RCC 7860 (cell line): ENCODE measurements at regions not wholly inside any gene's neighbourhood (a gene's known extent, or its start where the extent isn't known, plus 50 kb on each side); places are given as distances from the start of the nearest gene placed in this dataset.
"Not testable (repeated sequence)": the region's sequence is repeated elsewhere in the genome, so short reads cannot be mapped to it uniquely, and the experiment has no call there.

Experiments
- DNase-seq: peaks from one replicate; pipeline ENCODE4 v3.0.0-alpha.2; 2015; ENCODE audit warnings: low spot score
- FAIRE-seq: peaks from 2 replicates; lab custom pipeline; 2012; peaks lifted over from hg19 to GRCh38; lab: Jason Lieb, UNC

- FAIRE-seq (no peak), DNase-seq (no peak)
Measured at GRCh38 chr7:32659853-32660252, 164.6 kb downstream of the AVL9 start.

DNA sequence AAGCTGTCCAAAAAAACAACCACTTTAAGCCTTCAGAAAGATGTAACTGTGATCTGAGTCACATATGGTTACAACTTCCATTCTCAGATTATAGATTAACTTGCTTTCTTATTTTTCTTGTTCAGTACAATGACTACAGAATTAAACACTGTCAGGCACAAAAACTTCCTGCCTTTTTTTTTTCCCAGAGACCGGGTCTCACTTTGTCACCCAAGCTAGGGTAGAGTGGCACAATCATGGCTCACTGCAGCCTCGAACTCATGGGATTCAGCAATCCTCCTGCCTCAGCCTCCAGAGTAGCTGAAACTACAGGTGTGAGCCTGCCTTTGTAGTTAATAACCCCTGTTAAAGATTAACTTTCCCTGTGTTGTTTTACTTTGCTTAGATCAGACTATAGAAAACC is 163.2 kb downstream of the AVL9 start:
- FAIRE-seq (peak; percentile 88), DNase-seq (peak; percentile 65)

DNA sequence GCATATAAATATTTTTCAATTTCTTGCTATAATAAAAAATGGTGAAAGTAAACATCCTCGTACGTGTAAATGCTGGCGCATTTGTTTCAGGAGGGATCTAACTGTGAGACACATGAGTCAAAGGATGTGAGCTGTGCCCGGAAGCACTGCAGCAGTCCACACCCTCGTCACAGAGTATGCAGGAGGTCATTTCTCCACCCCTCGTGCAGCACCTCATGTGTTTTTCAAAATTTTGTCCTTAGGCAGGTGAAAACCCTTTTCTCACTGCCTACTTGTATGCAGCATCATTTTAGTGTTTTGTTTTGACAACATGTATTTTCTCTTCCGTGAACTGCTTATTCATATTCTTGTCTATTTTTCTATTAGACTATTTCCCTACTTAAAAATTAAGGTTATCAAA is 162.7 kb downstream of the AVL9 start:
- no peak for FAIRE-seq
- peak; percentile 82 for DNase-seq

GRCh38 chr7:32654549-32654948 is 159.3 kb downstream of the AVL9 start:
- FAIRE-seq, DNase-seq: not testable (repeated sequence)

DNA sequence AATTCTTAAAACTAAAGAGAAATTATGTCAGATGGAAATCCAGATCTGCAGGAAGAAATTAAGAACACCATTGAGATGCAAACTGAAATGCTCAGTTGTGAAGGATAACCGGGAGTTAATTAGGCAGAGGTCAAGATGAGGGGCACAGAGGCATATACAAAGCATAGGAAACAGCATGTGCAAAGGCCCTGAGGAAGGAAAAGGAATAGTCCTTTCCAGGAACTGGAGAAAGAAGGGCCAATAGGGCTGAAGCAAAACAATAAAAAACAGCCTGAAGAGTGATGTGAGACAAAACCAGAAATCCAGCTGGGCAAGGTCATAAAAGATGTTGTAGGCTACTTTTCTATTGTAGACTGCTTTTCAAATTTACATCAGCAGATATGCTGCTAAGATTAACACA is 155.1 kb downstream of the AVL9 start:
- not testable (repeated sequence) for DNase-seq, FAIRE-seq

DNA sequence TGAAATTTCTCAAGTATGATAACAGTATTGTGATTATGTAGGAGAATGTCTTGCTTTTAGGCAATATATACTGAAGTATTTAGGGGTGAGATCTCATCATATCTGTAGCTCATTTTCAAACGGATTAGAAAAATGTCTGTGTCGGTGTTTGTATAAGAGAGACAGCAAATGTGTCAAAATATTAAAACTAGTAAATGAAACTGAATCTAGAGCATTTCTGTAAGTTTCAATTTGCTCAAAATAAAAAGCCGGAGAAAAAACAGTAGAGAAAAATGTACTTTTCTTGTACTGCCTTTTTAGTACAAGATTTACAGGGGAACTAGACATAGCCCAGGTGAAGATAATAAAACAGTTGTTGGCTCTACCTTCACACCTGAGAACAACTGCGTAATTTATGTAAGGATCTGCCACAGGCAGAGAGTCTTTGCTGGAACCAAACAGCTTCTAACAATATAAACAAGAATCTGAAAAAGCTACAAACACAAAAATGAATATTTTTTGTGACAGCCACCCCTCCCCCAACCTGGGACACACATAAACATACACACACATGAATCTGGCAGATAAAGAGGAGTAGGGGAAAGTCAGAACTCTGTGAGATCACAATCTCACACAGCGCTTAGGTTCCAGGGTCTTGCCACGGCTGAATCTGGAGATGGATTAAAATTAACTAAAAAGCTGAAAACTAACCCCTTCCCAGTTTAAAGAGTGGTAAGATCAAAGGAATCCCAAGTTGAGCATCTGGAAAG is 153.3 kb downstream of the AVL9 start:
- DNase-seq: no peak
- FAIRE-seq: peak; percentile 12

DNA sequence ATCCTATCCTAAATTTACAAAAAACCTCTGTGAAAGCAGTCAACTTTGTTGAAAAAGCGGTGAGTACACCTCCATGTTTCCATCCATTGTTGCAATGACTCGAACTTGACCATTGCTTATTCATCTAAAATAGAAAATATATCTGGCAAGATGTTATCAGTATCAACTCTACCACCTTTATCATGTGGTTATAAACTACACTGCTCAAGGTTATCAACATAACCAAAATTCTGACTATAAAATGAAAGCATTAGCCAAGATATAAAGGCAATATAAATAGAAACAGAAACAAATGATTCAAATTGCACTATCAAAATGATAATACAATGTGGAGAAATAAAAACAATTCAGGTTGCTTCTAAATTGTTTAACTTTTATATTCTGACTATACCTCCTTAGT is 150.0 kb downstream of the AVL9 start:
- peak; percentile 26 for FAIRE-seq

DNA sequence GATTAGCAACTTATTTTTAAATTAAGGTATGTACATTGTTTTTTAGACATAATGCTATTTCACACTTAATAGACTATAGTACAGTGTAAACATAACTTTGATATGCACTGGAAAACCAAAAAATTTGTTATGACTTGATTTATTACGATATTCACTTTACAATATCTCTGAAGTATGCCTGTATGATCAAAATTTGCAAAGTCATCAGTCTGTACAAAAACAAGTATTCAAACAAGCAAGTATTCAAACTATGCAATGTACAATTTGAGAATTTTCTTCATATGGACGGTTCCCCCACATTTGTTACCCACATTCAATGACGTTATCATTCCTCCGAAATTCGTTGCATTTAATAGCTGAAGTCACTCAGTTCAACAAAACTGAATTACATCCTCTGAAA is 147.9 kb downstream of the AVL9 start:
- DNase-seq (no peak), FAIRE-seq (no peak)

More for the DNA sequence above, 150.0 kb downstream of the AVL9 start:
- not testable (repeated sequence) for DNase-seq

DNA sequence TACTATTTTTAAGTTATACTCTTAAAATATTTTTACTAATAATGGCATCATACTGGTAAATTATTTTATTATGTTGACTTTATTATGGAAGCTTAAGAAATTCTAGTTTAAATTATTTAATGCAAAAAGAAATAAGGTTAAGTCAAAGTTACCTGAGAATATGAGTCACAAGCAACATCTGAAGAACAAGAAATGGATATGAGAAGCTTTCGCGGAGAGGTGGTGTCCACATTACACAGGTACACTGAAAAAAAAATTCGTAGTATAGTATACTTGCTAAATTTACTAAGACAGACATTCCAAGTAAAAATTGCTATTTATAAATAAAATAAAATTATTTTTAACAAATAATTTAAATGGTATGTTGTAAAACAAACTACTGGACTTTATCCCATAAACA is 143.8 kb downstream of the AVL9 start:
- no peak for DNase-seq
- no peak for FAIRE-seq

DNA sequence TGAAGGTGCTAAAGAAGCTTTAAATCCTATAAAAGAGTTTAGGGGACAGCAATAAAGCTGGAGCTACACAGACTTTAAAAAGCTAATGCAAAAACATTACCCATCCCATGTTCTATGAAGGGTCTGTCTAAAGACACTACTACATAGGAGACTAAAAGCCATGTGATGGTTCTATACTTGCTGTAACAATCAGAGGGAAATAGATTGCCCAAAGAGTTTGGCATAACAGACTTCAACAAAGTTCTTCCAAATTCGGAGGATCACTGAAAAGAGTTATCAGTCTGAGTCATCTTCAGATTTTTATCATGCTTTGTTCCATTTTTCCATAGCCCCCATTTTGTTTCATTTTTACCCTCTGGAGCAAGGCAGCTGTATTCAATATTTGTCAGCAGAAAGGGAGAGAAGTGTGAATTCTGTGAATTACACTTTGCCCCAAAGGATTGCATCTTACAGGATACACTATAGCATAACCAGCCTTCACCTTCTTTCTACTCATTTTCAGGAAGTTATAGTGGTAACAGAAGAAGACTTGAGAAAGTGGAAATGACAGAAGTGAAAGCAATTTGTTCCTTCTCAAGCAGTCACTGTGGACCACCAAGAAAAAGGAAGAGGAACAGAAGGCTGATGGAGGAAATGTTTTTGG is 143.3 kb downstream of the AVL9 start:
- FAIRE-seq, DNase-seq: not testable (repeated sequence)
